HepG2 (cell line): ENCODE measurements at regions not wholly inside any gene's neighbourhood (a gene's known extent, or its start where the extent isn't known, plus 50 kb on each side); places are given as distances from the start of the nearest gene placed in this dataset.

Experiments used
- ATAC-seq: fragments of 200-7000 bp; cut with Tn5 transposase; 3 replicates; pipeline ENCODE4 v1.9.1; 2020; ENCODE audit warnings: mild to moderate bottlenecking, moderate library complexity
- BruUV-seq: library from RNA; stranded (reverse); fragments of 400-500 nt; replicated peaks from 2 replicates; lab custom pipeline; 2021; lab: Mats Ljungman, UMichigan
- CTCF ChIA-PET: fragments of 300-600 bp; formaldehyde crosslinking; extraction: SDS; loops from one replicate; lab custom pipeline; 2021; ENCODE audit warnings: low total read pairs, inconsistent platforms, low intra/inter-chr PET ratio; lab: Yijun Ruan, JAX
- POLR2A ChIA-PET: fragments of 350-600 bp; sonication (Branson Sonifier 250); formaldehyde crosslinking; loops from one replicate; lab custom pipeline; 2020; ENCODE audit warnings: antibody characterized with exemption, inconsistent platforms; lab: Yijun Ruan, JAX
- DNase-seq: peaks from one replicate; pipeline ENCODE4 v3.0.0-alpha.2; 2015; ENCODE audit warnings: low spot score
- FAIRE-seq: peaks from 3 replicates; lab custom pipeline; 2011; peaks lifted over from hg19 to GRCh38; lab: Jason Lieb, UNC
- H2AFZ ChIP-seq: one replicate; pipeline ENCODE4 v1.6.1; 2011; ENCODE audit warnings: low read length, inconsistent platforms
- H3K27ac ChIP-seq: fragments of 300-600 bp; 3 replicates; pipeline ENCODE4 v1.8.0; 2011; ENCODE audit warnings: mixed run types, mild to moderate bottlenecking, mixed read lengths, low read length, inconsistent platforms; ENCODE audit not compliant: insufficient read depth; ENCODE audit errors: extremely low read length
- H3K27me3 ChIP-seq, 2 experiments: fragments of 200-600 bp in 1 of 2; 2 replicates in 1 of 2; 3 replicates in 1 of 2; pipeline versions ENCODE4 v1.6.0 to v1.8.0; 2011; ENCODE audit warnings: low read length in 2 of 2, mild to moderate bottlenecking in 2 of 2, moderate library complexity in 2 of 2, inconsistent platforms in 1 of 2; ENCODE audit not compliant: insufficient read depth in 2 of 2, control insufficient read depth in 1 of 2
- H3K36me3 ChIP-seq, 2 experiments: fragments of 200-600 bp in 1 of 2; replicated peaks in 1 of 2; 2 replicates in 1 of 2; 3 replicates in 1 of 2; pipeline versions ENCODE4 v1.5.1 to v1.8.0; 2011; ENCODE audit warnings: low read length in 2 of 2, inconsistent platforms in 1 of 2; ENCODE audit not compliant: insufficient read depth in 2 of 2, control insufficient read depth in 1 of 2
- H3K4me1 ChIP-seq: 2 replicates; pipeline ENCODE4 v1.5.1; 2012; ENCODE audit warnings: low read length, inconsistent platforms; ENCODE audit not compliant: insufficient read depth
- H3K4me2 ChIP-seq: 2 replicates; pipeline ENCODE4 v1.6.0; 2011; ENCODE audit warnings: low read depth, low read length, inconsistent platforms
- H3K4me3 ChIP-seq, 3 experiments: fragments of 200-600 bp in 1 of 3; sonication (generic), shearing (Covaris generic) in 1 of 3; replicated peaks in 1 of 3; 2 replicates each; pipeline ENCODE4 v1.5.1; 2011 to 2016; ENCODE audit warnings: low read length in 3 of 3, inconsistent platforms in 2 of 3, low read depth in 2 of 3, mild to moderate bottlenecking in 2 of 3, control low read depth in 1 of 3, mixed read lengths in 1 of 3; ENCODE audit not compliant: insufficient read depth in 1 of 3
- H3K79me2 ChIP-seq: one replicate; pipeline ENCODE4 v1.6.1; 2011; ENCODE audit warnings: low read length, inconsistent platforms; ENCODE audit not compliant: insufficient read depth
- H3K9ac ChIP-seq: 2 replicates; pipeline ENCODE4 v1.6.0; 2011; ENCODE audit warnings: mild to moderate bottlenecking, low read depth, low read length, inconsistent platforms; ENCODE audit not compliant: insufficient read depth
- H3K9me3 ChIP-seq: 2 replicates; pipeline ENCODE4 v1.5.1; 2012; ENCODE audit warnings: mild to moderate bottlenecking, low read length
- H4K20me1 ChIP-seq: 2 replicates; pipeline ENCODE4 v1.6.0; 2011; ENCODE audit warnings: inconsistent platforms, mild to moderate bottlenecking, low read length, moderate library complexity; ENCODE audit not compliant: insufficient read depth
- CBFB ChIP-seq: sonication (generic); formaldehyde crosslinking; IDR thresholded peaks from 2 replicates; pipeline ENCODE4 v1.4.0; 2020; ENCODE audit warnings: missing genetic modification reagents
- FOXK2 ChIP-seq: fragments of 450-650 bp; IDR thresholded peaks from 2 replicates; pipeline ENCODE4 v1.6.1; 2016
- GRHL1 ChIP-seq: sonication (generic); formaldehyde crosslinking; conservative IDR thresholded peaks from 2 replicates; pipeline ENCODE4 v1.8.0; 2022; ENCODE audit warnings: missing genetic modification reagents
- IKZF5 ChIP-seq: IDR thresholded peaks from 2 replicates; pipeline ENCODE4 v1.6.1; 2018; ENCODE audit warnings: missing genetic modification reagents, mild to moderate bottlenecking, missing compliant biosample characterization
- KDM2A ChIP-seq: sonication (generic); formaldehyde crosslinking; IDR thresholded peaks from 2 replicates; pipeline ENCODE4 v1.4.0; 2020; ENCODE audit warnings: low read depth, missing genetic modification reagents, borderline replicate concordance
- MAFK ChIP-seq, 2 experiments: IDR thresholded peaks in 1 of 2; conservative IDR thresholded peaks in 1 of 2; 2 replicates each; pipeline ENCODE4 v1.6.1; 2011; ENCODE audit warnings: improper control_type of control experiment in 2 of 2, low read length in 2 of 2
- NBN ChIP-seq: fragments of 450-650 bp; conservative IDR thresholded peaks from 2 replicates; pipeline ENCODE4 v1.6.1; 2017
- NFE2L2 ChIP-seq: fragments of 150-350 bp; IDR thresholded peaks from 2 replicates; pipeline ENCODE4 v1.6.1; 2014; ENCODE audit warnings: low read length
- PAF1 ChIP-seq: IDR thresholded peaks from 2 replicates; pipeline ENCODE4 v1.6.1; 2016; ENCODE audit warnings: missing genetic modification reagents, missing compliant biosample characterization
- RARG ChIP-seq: sonication (generic); formaldehyde crosslinking; IDR thresholded peaks from 2 replicates; pipeline ENCODE4 v1.4.0; 2020; ENCODE audit warnings: low read depth, mild to moderate bottlenecking, missing genetic modification reagents
- SP4 ChIP-seq: sonication (generic); formaldehyde crosslinking; IDR thresholded peaks from 2 replicates; pipeline ENCODE4 v1.8.1; 2023; ENCODE audit warnings: mild to moderate bottlenecking, missing genetic modification reagents
- TEF ChIP-seq: sonication (generic); formaldehyde crosslinking; IDR thresholded peaks from 2 replicates; pipeline ENCODE4 v1.5.0; 2020; ENCODE audit warnings: missing genetic modification reagents
- TGIF2 ChIP-seq: IDR thresholded peaks from 2 replicates; pipeline ENCODE4 v1.6.1; 2016; ENCODE audit warnings: control low read depth, missing compliant biosample characterization
- TOPORS ChIP-seq: sonication (generic); formaldehyde crosslinking; IDR thresholded peaks from 2 replicates; pipeline ENCODE4 v1.8.0; 2023; ENCODE audit warnings: mild to moderate bottlenecking, missing genetic modification reagents
- TRIM24 ChIP-seq: sonication (generic); formaldehyde crosslinking; IDR thresholded peaks from 2 replicates; pipeline ENCODE4 v1.8.0; 2022; ENCODE audit warnings: mild to moderate bottlenecking, missing genetic modification reagents
- ZBTB1 ChIP-seq: sonication (generic); formaldehyde crosslinking; IDR thresholded peaks from 2 replicates; pipeline ENCODE4 v1.4.0; 2020; ENCODE audit warnings: missing genetic modification reagents, borderline replicate concordance
- ZC3H13 ChIP-seq: sonication (generic); formaldehyde crosslinking; IDR thresholded peaks from 2 replicates; pipeline ENCODE4 v1.8.1; 2023; ENCODE audit warnings: mild to moderate bottlenecking, missing genetic modification reagents, moderate library complexity
- ZNF644 ChIP-seq: IDR thresholded peaks from 2 replicates; pipeline ENCODE4 v1.6.1; 2016; ENCODE audit warnings: low read depth
- ZSCAN21 ChIP-seq: sonication (generic); formaldehyde crosslinking; IDR thresholded peaks from 2 replicates; pipeline ENCODE4 v1.8.0; 2022; ENCODE audit warnings: mild to moderate bottlenecking, missing genetic modification reagents, moderate library complexity, borderline replicate concordance
- ZSCAN22 ChIP-seq: sonication (generic); formaldehyde crosslinking; IDR thresholded peaks from 2 replicates; pipeline ENCODE4 v1.4.0; 2020; ENCODE audit warnings: mild to moderate bottlenecking, missing genetic modification reagents
- WGBS: methylation state at CpG from one replicate; pipeline ENCODE4 v1.1.6; 2017; ENCODE audit warnings: low lambda C conversion rate; 5-methylcytosine and 5-hydroxymethylcytosine counted together
- in situ Hi-C: cut with HindIII; loops from 2 replicates; pipeline ENCODE4 v1.10.0; 2017; ENCODE audit warnings: low pct_unique_long_range_greater_than_20kb; ENCODE audit not compliant: extremely low pct_ligation_motif_present
- intact Hi-C: fragments of 100-400 bp; cut with micrococcal nuclease; formaldehyde crosslinking; loops from one replicate; pipeline ENCODE4 v1.10.0; 2022; ENCODE audit not compliant: unreplicated experiment

GRCh38 chr3:144859161-144859560, 887.5 kb downstream of the DIPK2A start:
- Histone ChIP-seq H3K36me3 (no peaks in the 10 kb centered on the region), H4K20me1 (no peaks in the 10 kb centered on the region), H3K4me3 (no peak overlapping the region), H3K4me1 (no peaks in the 10 kb centered on the region), H2AFZ (no peak overlapping the region), H3K27me3 (no peaks in the 10 kb centered on the region), H3K9ac (no peak overlapping the region), H3K79me2 (no peaks in the 10 kb centered on the region), H3K4me2 (no peak overlapping the region), H3K9me3 (no peaks in the 10 kb centered on the region), H3K27ac (no peak overlapping the region)
- no TSS peak for BruUV-seq
- intact Hi-C loops, result no loop called here
- no peak for ATAC-seq
- ChIA-PET CTCF (no interaction called here), POLR2A (no interaction called here)
- TF ChIP-seq PAF1, result no peak
- TF ChIP-seq IKZF5 (CRISPR knock-in tag), result no peak
- no peak for TF ChIP-seq TGIF2 (CRISPR knock-in tag)
- no peak for TF ChIP-seq TOPORS (CRISPR knock-in tag)
- TF ChIP-seq NFE2L2, result peak; percentile 59
- peak in 1 of 2 experiments; percentile 41; a peak in 2 of 4 replicates for TF ChIP-seq MAFK (conservative IDR thresholded peaks at IDR 0.05 in 1 of 2, IDR thresholded peaks at IDR 0.05 in 1 of 2; ENCODE audit: low read length in 2 of 2)
- WGBS, result 0% methylated on average over 1 of the region's 3 CpGs
- no peak for FAIRE-seq
- in situ Hi-C loops, result no loop called here
- no peak for DNase-seq

- no peak for ATAC-seq
- in situ Hi-C loops, result no loop called here
- Histone ChIP-seq H3K27ac (no peak overlapping the region), H3K9ac (no peak overlapping the region), H3K9me3 (no peaks in the 10 kb centered on the region), H3K4me2 (no peak overlapping the region), H3K4me1 (no peaks in the 10 kb centered on the region), H3K27me3 (no peaks in the 10 kb centered on the region), H3K4me3 (no peak overlapping the region), H2AFZ (no peak overlapping the region), H3K79me2 (no peaks in the 10 kb centered on the region), H3K36me3 (no peaks in the 10 kb centered on the region), H4K20me1 (no peaks in the 10 kb centered on the region)
- no TSS peak for BruUV-seq
- ChIA-PET POLR2A (no interaction called here), CTCF (no interaction called here)
- DNase-seq, result no peak
- no peak for FAIRE-seq
- intact Hi-C loops, result no loop called here
- WGBS, result 0% methylated on average over 2 of the region's 2 CpGs
- no peak for TF ChIP-seq KDM2A (CRISPR knock-in tag)
- no peak for TF ChIP-seq CBFB (CRISPR knock-in tag)
- TF ChIP-seq ZC3H13 (CRISPR knock-in tag), result no peak
- no peak for TF ChIP-seq FOXK2
- TF ChIP-seq ZSCAN22 (CRISPR knock-in tag), result no peak
- no peak for TF ChIP-seq SP4 (CRISPR knock-in tag)
- no peak for TF ChIP-seq TEF (CRISPR knock-in tag)
- no peak for TF ChIP-seq ZSCAN21 (CRISPR knock-in tag)
- no peak for TF ChIP-seq GRHL1 (CRISPR knock-in tag)
- TF ChIP-seq TRIM24, result no peak
- no peak for TF ChIP-seq NBN
- TF ChIP-seq RARG (CRISPR knock-in tag), result no peak
- no peak for TF ChIP-seq ZBTB1 (CRISPR knock-in tag)
- TF ChIP-seq ZNF644 (CRISPR knock-in tag), result no peak
Measured at GRCh38 chr3:144864646-144865045, 893.0 kb downstream of the DIPK2A start.
